NCI-H2196 treated with DMSO at 0.1 percent for 48 hours (cell line): ENCODE measurements at regions not wholly inside any gene's neighbourhood (a gene's known extent, or its start where the extent isn't known, plus 50 kb on each side); places are given as distances from the start of the nearest gene placed in this dataset.

ENCODE experiments used
- DNase-seq: peaks from one replicate; lab custom pipeline; 2025; ENCODE audit not compliant: unreplicated experiment; lab: John Stamatoyannopoulos, UW

- DNase-seq = no peak
These were observed 101.8 kb downstream of the CAND1 start for GRCh38 chr12:67370979-67371378.

- no peak for DNase-seq
These were observed 107.9 kb downstream of the CAND1 start for GRCh38 chr12:67377021-67377420.

GRCh38 chr12:67377541-67377940 is 108.4 kb downstream of the CAND1 start:
- no peak for DNase-seq

- DNase-seq = no peak
These were observed 113.2 kb downstream of the CAND1 start for GRCh38 chr12:67382241-67382871.

GRCh38 chr12:67386869-67387565 is 117.9 kb downstream of the CAND1 start:
- no peak for DNase-seq

- no peak for DNase-seq
These were observed 119.4 kb downstream of the CAND1 start for GRCh38 chr12:67388331-67389138.

GRCh38 chr12:67390273-67390672 is 121.1 kb downstream of the CAND1 start:
- DNase-seq = no peak

- DNase-seq = no peak
These were observed 121.9 kb downstream of the CAND1 start for GRCh38 chr12:67391034-67391433.

GRCh38 chr12:67391656-67392055 is 122.5 kb downstream of the CAND1 start:
- no peak for DNase-seq

GRCh38 chr12:67394550-67394949 is 125.4 kb downstream of the CAND1 start:
- DNase-seq = peak; percentile 29

GRCh38 chr12:67400742-67401141 is 131.6 kb downstream of the CAND1 start:
- DNase-seq = no peak

GRCh38 chr12:67410246-67410645 is 141.1 kb downstream of the CAND1 start:
- DNase-seq = no peak

- no peak for DNase-seq
These were observed 141.5 kb downstream of the CAND1 start for GRCh38 chr12:67410667-67411067.

- no peak for DNase-seq
These were observed 142.4 kb downstream of the CAND1 start for GRCh38 chr12:67411562-67411961.

- no peak for DNase-seq
These were observed 144.4 kb downstream of the CAND1 start for GRCh38 chr12:67413577-67413976.

GRCh38 chr12:67414011-67414715 is 145.0 kb downstream of the CAND1 start:
- DNase-seq = no peak

- DNase-seq = peak; percentile 25
These were observed 146.3 kb downstream of the CAND1 start for GRCh38 chr12:67415473-67415872.

- DNase-seq = no peak
These were observed 150.7 kb downstream of the CAND1 start for GRCh38 chr12:67419810-67420209.

GRCh38 chr12:67420506-67420905 is 151.3 kb downstream of the CAND1 start:
- no peak for DNase-seq

GRCh38 chr12:67422081-67422480 is 152.9 kb downstream of the CAND1 start:
- DNase-seq = no peak

GRCh38 chr12:67424784-67425183 is 155.6 kb downstream of the CAND1 start:
- DNase-seq = no peak
